ENCODE measurements at regions not wholly inside any gene's neighbourhood (a gene's known extent, or its start where the extent isn't known, plus 50 kb on each side); places are given as distances from the start of the nearest gene placed in this dataset.
"Not testable (repeated sequence)": the region's sequence is repeated elsewhere in the genome, so short reads cannot be mapped to it uniquely, and the experiment has no call there.

DNA sequence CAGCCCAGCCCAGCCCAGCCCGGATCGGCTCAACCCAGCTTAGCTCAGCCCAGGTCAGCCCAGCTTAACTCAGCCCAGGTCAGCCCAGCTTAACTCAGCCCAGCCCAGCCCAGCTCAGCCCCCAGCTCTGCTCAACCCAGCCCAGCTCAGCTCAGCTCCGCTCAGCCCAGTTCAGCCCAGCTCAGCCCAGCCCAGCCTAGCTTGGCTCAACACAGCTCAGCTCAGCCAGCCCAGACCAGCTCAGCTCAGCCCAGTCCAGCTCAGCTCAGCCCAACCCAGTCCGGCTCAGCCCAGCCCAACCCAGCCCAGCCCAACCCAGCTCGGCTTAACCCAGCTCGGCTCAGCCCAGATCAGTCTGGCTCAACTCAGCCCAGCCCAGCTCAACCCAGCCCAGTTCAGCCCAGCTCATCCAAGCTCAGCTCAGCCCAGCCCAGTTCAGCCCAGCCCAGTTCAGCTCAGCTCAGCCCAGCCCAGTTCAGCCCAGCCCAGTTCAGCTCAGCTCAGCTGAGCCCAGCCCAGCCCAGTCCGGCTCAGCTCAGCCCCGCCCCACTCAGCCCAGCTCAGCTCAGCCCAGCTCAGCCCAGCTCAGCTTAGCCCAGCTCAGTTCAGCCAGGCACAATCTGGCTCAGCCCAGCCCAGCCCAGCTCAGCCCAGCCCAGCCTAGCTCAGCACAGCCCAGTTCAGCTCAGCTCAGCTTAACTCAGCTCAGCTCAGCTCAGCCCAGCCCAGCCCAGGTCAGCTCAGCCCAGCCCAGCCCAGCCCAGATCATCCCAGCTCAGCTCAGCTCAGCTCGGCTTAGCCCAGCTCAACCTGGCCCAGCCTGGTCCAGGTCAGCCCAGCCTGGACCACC is 331.7 kb downstream of the TMEM121 start:
- H3K4me3 ChIP-seq: no peak overlapping the region
- intact Hi-C loops (cut with DNase I; ENCODE audit: low total_unique reads): no loop called here
- TF ChIP-seq, protein P1, sequence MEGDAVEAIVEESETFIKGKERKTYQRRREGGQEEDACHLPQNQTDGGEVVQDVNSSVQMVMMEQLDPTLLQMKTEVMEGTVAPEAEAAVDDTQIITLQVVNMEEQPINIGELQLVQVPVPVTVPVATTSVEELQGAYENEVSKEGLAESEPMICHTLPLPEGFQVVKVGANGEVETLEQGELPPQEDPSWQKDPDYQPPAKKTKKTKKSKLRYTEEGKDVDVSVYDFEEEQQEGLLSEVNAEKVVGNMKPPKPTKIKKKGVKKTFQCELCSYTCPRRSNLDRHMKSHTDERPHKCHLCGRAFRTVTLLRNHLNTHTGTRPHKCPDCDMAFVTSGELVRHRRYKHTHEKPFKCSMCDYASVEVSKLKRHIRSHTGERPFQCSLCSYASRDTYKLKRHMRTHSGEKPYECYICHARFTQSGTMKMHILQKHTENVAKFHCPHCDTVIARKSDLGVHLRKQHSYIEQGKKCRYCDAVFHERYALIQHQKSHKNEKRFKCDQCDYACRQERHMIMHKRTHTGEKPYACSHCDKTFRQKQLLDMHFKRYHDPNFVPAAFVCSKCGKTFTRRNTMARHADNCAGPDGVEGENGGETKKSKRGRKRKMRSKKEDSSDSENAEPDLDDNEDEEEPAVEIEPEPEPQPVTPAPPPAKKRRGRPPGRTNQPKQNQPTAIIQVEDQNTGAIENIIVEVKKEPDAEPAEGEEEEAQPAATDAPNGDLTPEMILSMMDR (IDR thresholded peaks at IDR 0.05): no peak
- no peak for TF ChIP-seq POLR2A (IDR thresholded peaks at IDR 0.05)
- no peak for TF ChIP-seq EP300 (IDR thresholded peaks at IDR 0.05; ENCODE audit: low read depth)
- TF ChIP-seq POLR2AphosphoS5 (IDR thresholded peaks at IDR 0.05): no peak
- peaks cover 3% of the 10 kb centered on the region for H3K27me3 ChIP-seq
- H3K36me3 ChIP-seq: no peaks in the 10 kb centered on the region
- DNase-seq: peak; percentile 7
- in situ Hi-C loops (cut with MboI; ENCODE audit: low pct_ligation_motif_present in 1 of 4, low pct_unique_long_range_greater_than_20kb in 1 of 4, low sequenced_read_pairs in 3 of 4): no loop called here
- WGBS, 2 donors (ENCODE audit: low coverage in 1 of 2): 79% methylated on average over 9 of the region's 9 CpGs; no CpG with 5 or more reads in 1 of the 2 donors
- no peak overlapping the region for H3K27ac ChIP-seq
- no peaks in the 10 kb centered on the region for H3K9me3 ChIP-seq
- H3K4me1 ChIP-seq: no peaks in the 10 kb centered on the region

DNA sequence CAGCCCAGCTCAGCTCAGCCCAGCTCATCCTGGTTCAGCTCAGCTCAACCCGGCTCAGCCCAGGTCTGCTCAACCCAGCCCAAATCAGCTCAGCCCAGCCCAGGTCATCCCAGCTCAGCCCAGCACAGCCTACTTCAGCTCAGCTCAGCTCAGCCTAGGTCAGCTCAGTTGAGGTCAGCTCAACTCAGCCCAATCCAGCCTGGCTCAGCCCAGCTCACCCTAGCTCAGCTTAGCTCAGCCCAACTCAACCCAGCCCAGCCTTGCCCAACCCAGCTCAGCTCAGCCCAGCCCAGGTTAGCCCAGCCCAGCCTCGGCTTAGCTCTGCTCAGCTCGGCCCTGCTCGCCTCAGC is 332.3 kb downstream of the TMEM121 start:
- no peak overlapping the region for H3K27ac ChIP-seq
- peaks cover 3% of the 10 kb centered on the region for H3K27me3 ChIP-seq
- H3K4me3 ChIP-seq: no peak overlapping the region
- H3K9me3 ChIP-seq: no peaks in the 10 kb centered on the region
- DNase-seq: peak; percentile 4
- no peaks in the 10 kb centered on the region for H3K4me1 ChIP-seq
- intact Hi-C loops (cut with DNase I; ENCODE audit: low total_unique reads) (no loop called here), in situ Hi-C loops (cut with MboI; ENCODE audit: low pct_ligation_motif_present in 1 of 4, low pct_unique_long_range_greater_than_20kb in 1 of 4, low sequenced_read_pairs in 3 of 4) (no loop called here)
- no peaks in the 10 kb centered on the region for H3K36me3 ChIP-seq
- 83% methylated on average over 4 of the region's 4 CpGs; no CpG with 5 or more reads in 1 of the 2 donors for WGBS, 2 donors (ENCODE audit: low coverage in 1 of 2)
- no peak for TF ChIP-seq EP300 (IDR thresholded peaks at IDR 0.05; ENCODE audit: low read depth)
- no peak for TF ChIP-seq POLR2A (IDR thresholded peaks at IDR 0.05)
- TF ChIP-seq POLR2AphosphoS5 (IDR thresholded peaks at IDR 0.05): no peak
- TF ChIP-seq, protein P1 (IDR thresholded peaks at IDR 0.05): no peak

DNA sequence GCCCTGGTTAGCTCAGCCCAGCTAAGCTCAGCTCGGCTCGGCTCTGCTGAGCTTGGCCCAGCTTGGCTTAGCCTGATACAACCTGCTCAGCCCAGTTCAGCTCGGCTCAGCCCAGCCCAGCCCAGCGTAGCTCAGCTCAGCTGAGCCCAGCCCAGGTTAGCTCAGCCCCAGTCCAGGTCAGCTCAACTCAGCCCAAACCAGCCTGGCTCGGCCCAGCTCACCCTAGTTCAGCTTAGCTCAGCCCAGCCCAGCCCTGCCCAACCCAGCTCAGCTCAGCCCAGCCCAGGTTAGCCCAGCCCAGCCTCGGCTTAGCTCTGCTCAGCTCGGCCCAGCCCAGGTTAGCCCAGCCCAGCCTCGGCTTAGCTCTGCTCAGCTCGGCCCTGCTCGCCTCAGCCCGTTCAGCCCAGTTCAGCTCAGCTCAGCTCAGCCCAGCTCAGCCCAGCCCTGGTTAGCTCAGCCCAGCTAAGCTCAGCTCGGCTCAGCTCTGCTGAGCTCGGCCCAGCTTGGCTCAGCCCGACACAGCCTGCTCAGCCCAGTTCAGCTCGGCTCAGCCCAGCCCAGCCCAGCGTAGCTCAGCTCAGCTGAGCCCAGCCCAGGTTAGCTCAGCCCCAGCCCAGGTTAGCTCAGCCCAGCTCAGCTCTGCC is 332.8 kb downstream of the TMEM121 start:
- H3K36me3 ChIP-seq; H3K4me3 ChIP-seq; H3K27ac ChIP-seq; H3K27me3 ChIP-seq; in situ Hi-C loops (cut with MboI; ENCODE audit: low pct_ligation_motif_present in 1 of 4, low pct_unique_long_range_greater_than_20kb in 1 of 4, low sequenced_read_pairs in 3 of 4); H3K4me1 ChIP-seq; H3K9me3 ChIP-seq; DNase-seq; intact Hi-C loops (cut with DNase I; ENCODE audit: low total_unique reads): not testable (repeated sequence)
- WGBS, 2 donors (ENCODE audit: low coverage in 1 of 2): 60% methylated on average over 9 of the region's 16 CpGs; no CpG with 5 or more reads in 1 of the 2 donors

DNA sequence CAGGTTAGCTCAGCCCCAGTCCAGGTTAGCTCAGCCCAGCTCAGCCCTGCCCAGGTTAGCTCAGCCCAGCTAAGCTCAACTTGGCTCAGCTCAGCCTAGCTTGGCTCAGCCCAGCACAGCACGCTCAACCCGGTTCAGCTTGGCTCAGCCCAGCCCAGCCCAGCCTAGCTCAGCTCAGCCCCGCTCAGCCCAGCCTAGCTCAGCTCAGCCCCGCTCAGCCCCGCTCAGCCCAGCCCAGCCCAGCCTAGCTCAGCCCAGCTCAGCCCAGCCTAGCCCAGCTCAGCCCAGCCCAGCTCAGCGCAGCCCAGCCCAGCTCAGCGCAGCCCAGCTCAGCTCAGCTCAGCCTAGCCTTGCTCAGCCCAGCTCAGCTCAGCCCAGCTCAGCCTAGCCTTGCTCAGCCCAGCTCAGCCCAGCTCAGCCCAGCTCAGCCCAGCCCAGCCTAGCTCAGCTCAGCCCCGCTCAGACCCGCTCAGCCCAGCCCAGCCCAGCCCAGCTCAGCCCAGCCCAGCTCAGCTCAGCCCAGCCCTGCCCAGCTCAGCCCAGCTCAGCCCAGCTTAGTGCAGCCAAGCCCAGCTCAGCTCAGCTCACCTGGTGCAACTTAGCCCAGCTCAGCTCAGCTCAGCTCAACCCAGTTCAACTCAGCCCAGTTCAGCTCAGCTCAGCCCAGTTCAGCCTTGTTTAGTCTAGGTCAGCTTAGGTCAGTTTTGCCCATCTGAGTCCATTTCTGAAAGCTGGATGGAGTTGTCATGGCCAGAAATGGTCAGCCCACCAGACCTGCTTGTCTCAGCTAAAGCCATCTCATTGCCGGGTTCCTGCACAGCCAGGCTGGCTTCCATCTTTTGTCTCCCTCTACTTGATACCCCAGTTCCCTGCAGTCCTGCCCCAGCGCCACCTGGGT is 333.6 kb downstream of the TMEM121 start:
- Histone ChIP-seq H3K27me3 (peaks cover 3% of the 10 kb centered on the region), H3K4me3 (peak overlapping the region in 1 of 4 donors; percentile 22), H3K36me3 (no peaks in the 10 kb centered on the region), H3K27ac (peak overlapping the region in 2 of 4 donors; percentile 36 to 63), H3K9me3 (no peaks in the 10 kb centered on the region), H3K4me1 (no peaks in the 10 kb centered on the region)
- TF ChIP-seq POLR2A (IDR thresholded peaks at IDR 0.05): peak; percentile 7
- TF ChIP-seq, protein P1 (IDR thresholded peaks at IDR 0.05): no peak
- peak; percentile 16 for DNase-seq
- 48 to 76% methylated on average over 3 to 11 of the region's 11 CpGs for WGBS, 2 donors (ENCODE audit: low coverage in 1 of 2)
- intact Hi-C loops (cut with DNase I; ENCODE audit: low total_unique reads) (no loop called here), in situ Hi-C loops (cut with MboI; ENCODE audit: low pct_ligation_motif_present in 1 of 4, low pct_unique_long_range_greater_than_20kb in 1 of 4, low sequenced_read_pairs in 3 of 4) (no loop called here)
